Calu3 (cell line): ENCODE measurements at regions not wholly inside any gene's neighbourhood (a gene's known extent, or its start where the extent isn't known, plus 50 kb on each side); places are given as distances from the start of the nearest gene placed in this dataset.

ENCODE experiments used
- BruUV-seq: library from RNA; stranded (reverse); fragments of 400-500 nt; replicated peaks from 2 replicates; lab custom pipeline; 2021; lab: Mats Ljungman, UMichigan
- CTCF ChIA-PET: fragments of 300-600 bp; sonication (Branson Sonifier 250); formaldehyde crosslinking; loops from one replicate; lab custom pipeline; 2022; ENCODE audit warnings: antibody characterized with exemption; lab: Charles Lee
- DNase-seq: peaks from one replicate; pipeline ENCODE4 v3.0.0; 2022
- H3K27ac Mint-ChIP-seq: one replicate; pipeline ENCODE4 v1.8.0; 2022; ENCODE audit warnings: mixed read lengths; ENCODE audit not compliant: unreplicated experiment
- H3K27me3 Mint-ChIP-seq: one replicate; pipeline ENCODE4 v1.8.0; 2022; ENCODE audit warnings: mixed read lengths; ENCODE audit not compliant: unreplicated experiment
- H3K36me3 Mint-ChIP-seq: one replicate; pipeline ENCODE4 v1.8.0; 2022; ENCODE audit warnings: mild to moderate bottlenecking, moderate library complexity, mixed read lengths; ENCODE audit not compliant: insufficient read depth, unreplicated experiment
- H3K4me1 Mint-ChIP-seq: one replicate; pipeline ENCODE4 v1.8.0; 2022; ENCODE audit warnings: mild to moderate bottlenecking, low read depth, mixed read lengths; ENCODE audit not compliant: unreplicated experiment
- H3K4me3 Mint-ChIP-seq: one replicate; pipeline ENCODE4 v1.8.0; 2022; ENCODE audit warnings: mild to moderate bottlenecking, low read depth, moderate library complexity, mixed read lengths; ENCODE audit not compliant: unreplicated experiment
- H3K9me3 Mint-ChIP-seq: one replicate; pipeline ENCODE4 v1.8.0; 2022; ENCODE audit warnings: low read depth, mixed read lengths; ENCODE audit not compliant: unreplicated experiment
- intact Hi-C: fragments of 100-400 bp; cut with micrococcal nuclease; formaldehyde crosslinking; loops from one replicate; pipeline ENCODE4 v1.10.0; 2022; ENCODE audit not compliant: unreplicated experiment
- TF ChIP-seq, protein P1 (sequence below): fragments of 200-600 bp; IDR thresholded peaks from one replicate; pipeline ENCODE4 v1.8.0; 2022; ENCODE audit warnings: antibody characterized with exemption; ENCODE audit not compliant: unreplicated experiment

DNA sequence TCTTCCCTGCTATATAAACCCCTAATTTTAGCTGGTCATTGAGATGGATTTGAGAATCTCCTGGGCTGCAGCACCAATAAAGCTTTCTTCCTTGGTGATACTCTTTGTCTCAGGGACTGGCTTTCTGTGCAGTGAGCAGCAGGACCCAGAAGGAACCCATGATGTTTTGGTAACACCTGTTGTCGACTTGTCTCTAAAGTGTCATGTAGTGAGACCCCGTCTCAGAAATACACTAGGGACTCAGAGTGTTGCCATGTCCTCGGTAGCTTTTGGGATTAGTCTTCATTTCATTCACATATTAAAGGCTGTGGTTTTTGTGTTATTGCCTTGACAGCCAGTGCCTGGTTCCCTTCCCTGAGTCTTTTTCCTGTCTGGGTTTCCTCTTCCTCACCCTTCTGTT, 1078.7 kb downstream of the TBC1D22A start:
- CTCF ChIA-PET, result no interaction called here
- DNase-seq, result no peak
- Mint-ChIP-seq H3K27me3 (no peaks in the 10 kb centered on the region), H3K4me1 (no peaks in the 10 kb centered on the region), H3K36me3 (no peaks in the 10 kb centered on the region), H3K9me3 (peaks cover 29% of the 10 kb centered on the region), H3K4me3 (no peak overlapping the region), H3K27ac (no peak overlapping the region)
- intact Hi-C loops, result no loop called here
- TF ChIP-seq, protein P1, sequence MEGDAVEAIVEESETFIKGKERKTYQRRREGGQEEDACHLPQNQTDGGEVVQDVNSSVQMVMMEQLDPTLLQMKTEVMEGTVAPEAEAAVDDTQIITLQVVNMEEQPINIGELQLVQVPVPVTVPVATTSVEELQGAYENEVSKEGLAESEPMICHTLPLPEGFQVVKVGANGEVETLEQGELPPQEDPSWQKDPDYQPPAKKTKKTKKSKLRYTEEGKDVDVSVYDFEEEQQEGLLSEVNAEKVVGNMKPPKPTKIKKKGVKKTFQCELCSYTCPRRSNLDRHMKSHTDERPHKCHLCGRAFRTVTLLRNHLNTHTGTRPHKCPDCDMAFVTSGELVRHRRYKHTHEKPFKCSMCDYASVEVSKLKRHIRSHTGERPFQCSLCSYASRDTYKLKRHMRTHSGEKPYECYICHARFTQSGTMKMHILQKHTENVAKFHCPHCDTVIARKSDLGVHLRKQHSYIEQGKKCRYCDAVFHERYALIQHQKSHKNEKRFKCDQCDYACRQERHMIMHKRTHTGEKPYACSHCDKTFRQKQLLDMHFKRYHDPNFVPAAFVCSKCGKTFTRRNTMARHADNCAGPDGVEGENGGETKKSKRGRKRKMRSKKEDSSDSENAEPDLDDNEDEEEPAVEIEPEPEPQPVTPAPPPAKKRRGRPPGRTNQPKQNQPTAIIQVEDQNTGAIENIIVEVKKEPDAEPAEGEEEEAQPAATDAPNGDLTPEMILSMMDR, result no peak
- BruUV-seq, result no TSS peak

DNA sequence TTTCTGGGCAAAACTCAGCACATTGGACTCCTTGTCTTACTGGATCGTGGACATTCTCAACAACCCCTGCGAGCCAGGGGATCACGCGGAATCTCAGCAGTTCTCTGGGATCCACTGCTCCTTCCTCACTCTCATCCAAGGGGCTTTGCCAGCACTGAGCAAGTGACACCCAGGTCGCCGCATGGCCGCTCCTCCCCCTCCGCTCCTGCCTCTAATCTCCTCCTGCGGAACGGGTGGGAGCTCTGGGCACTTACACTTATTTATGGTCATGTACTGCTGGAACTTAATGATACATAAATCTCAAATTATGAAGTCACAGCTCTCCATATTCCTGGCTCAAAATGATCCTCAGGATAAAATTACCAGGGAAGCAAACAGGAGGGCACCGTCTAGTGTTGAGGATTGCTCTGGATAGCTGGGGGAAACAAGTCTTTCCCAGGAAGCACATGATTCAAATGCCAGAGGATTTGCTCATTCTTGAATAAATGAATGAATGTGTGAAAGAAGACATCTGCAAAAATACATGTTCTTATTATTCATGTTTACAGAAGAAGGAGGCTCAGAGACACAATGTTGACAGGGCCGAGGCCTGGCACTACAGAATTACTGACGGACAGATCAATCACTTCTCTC, 1077.3 kb downstream of the TBC1D22A start:
- no peaks in the 10 kb centered on the region for H3K4me1 Mint-ChIP-seq
- TF ChIP-seq, protein P1, result no peak
- intact Hi-C loops, result no loop called here
- H3K4me3 Mint-ChIP-seq, result no peak overlapping the region
- no peak overlapping the region for H3K27ac Mint-ChIP-seq
- no TSS peak for BruUV-seq
- H3K27me3 Mint-ChIP-seq, result no peaks in the 10 kb centered on the region
- H3K36me3 Mint-ChIP-seq, result no peaks in the 10 kb centered on the region
- CTCF ChIA-PET, result no interaction called here
- peaks cover 29% of the 10 kb centered on the region for H3K9me3 Mint-ChIP-seq
- no peak for DNase-seq

DNA sequence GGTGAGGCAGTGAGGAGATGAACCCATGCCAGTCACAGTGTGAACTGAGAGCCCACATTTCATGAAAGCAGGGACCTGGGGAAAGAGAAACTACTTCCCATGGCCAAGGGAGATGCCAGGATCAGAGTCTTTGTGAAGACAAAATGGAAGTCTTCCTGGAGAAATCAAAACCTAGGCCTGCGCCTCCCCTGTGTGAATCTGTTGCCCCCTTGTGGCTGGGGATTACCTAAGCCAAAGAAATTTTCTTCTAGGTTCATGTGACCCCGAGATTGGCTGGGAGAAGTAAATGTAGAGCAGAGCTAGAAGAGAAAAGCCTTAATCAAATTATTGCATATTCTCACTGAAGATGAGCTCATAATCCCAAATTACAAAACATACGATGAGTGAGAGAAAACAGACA, 1075.3 kb downstream of the TBC1D22A start:
- TF ChIP-seq, protein P1, result no peak
- H3K4me3 Mint-ChIP-seq, result no peak overlapping the region
- no TSS peak for BruUV-seq
- H3K36me3 Mint-ChIP-seq, result no peaks in the 10 kb centered on the region
- H3K9me3 Mint-ChIP-seq, result peaks cover 38% of the 10 kb centered on the region
- CTCF ChIA-PET, result no interaction called here
- no peak overlapping the region for H3K27ac Mint-ChIP-seq
- DNase-seq, result peak; percentile 3
- intact Hi-C loops, result no loop called here
- no peaks in the 10 kb centered on the region for H3K27me3 Mint-ChIP-seq
- H3K4me1 Mint-ChIP-seq, result no peaks in the 10 kb centered on the region

GRCh38 chr22:47836957-47837356, 1074.5 kb downstream of the TBC1D22A start:
- intact Hi-C loops, result no loop called here
- Mint-ChIP-seq H3K27me3 (no peaks in the 10 kb centered on the region), H3K9me3 (peaks cover 42% of the 10 kb centered on the region), H3K36me3 (no peaks in the 10 kb centered on the region), H3K27ac (no peak overlapping the region), H3K4me3 (no peak overlapping the region), H3K4me1 (no peaks in the 10 kb centered on the region)
- CTCF ChIA-PET, result no interaction called here
- TF ChIP-seq, protein P1, result no peak
- DNase-seq, result no peak
- no TSS peak for BruUV-seq
